ENCODE measurements at regions not wholly inside any gene's neighbourhood (a gene's known extent, or its start where the extent isn't known, plus 50 kb on each side); places are given as distances from the start of the nearest gene placed in this dataset.

DNA sequence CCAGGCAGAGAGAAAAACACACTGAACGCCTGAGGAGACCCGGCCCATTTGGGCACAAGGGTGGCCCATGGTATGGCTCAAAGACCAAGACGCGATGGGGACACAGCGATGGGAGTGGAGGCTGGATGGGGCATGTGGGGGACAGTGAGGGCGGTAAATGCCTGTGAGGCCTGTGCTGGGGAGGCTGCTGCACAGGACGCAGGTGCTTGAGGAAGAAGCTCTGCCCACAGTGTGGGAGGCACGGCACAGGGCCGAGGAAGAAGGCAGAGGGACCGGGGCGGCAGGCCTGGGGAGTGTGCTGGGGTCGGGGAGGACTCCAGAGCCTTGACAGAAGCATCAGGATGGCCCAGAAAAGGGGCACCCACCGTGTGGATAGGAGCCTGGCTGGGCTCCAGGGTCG lies 75.9 kb upstream of the WNT11 start:
- Histone ChIP-seq H3K14ac (ENCODE audit: insufficient read depth, low read length) (peak overlapping the region; percentile 28; the same call in 1 of the 2 replicates), H2BK5ac (ENCODE audit: insufficient read length, low read length) (no peak overlapping the region), H3K4me1 (ENCODE audit: insufficient read depth, low read length) (peaks cover 2% of the 10 kb centered on the region; the same call in 1 of the 2 replicates), H3K23me2 (ENCODE audit: insufficient read length, low read depth, low read length, poor library complexity, severe bottlenecking) (no peaks in the 10 kb centered on the region), H2AFZ (ENCODE audit: low read length) (no peak overlapping the region), H3T11ph (ENCODE audit: low read length) (no peak overlapping the region), H2BK120ac (ENCODE audit: low read depth, low read length, poor library complexity, severe bottlenecking) (no peak overlapping the region), H2BK12ac (ENCODE audit: insufficient read length, low read depth, low read length) (no peak overlapping the region), H3K56ac (ENCODE audit: insufficient read length, low read depth, low read length) (no peak overlapping the region), H2AK5ac (ENCODE audit: insufficient read length, low read length) (no peak overlapping the region), H3K27me3 (ENCODE audit: insufficient read depth, low read length) (no peaks in the 10 kb centered on the region; the same call in 1 of the 2 replicates), H3K27ac (ENCODE audit: insufficient read length, low read depth, low read length) (no peak overlapping the region), H2BK20ac (ENCODE audit: low read depth, low read length, poor library complexity, severe bottlenecking) (no peak overlapping the region), H2BK15ac (ENCODE audit: low read depth, low read length) (no peak overlapping the region), H4K5ac (ENCODE audit: insufficient read length, low read depth, low read length) (no peak overlapping the region), H4K20me1 (ENCODE audit: control insufficient read depth, insufficient read depth, insufficient read length) (no peaks in the 10 kb centered on the region), H4K8ac (replicated peaks; ENCODE audit: insufficient read length, low read depth, low read length) (no peak overlapping the region), H3K9me3 (ENCODE audit: control insufficient read depth, low read depth, low read length) (no peaks in the 10 kb centered on the region), H3K4me2 (ENCODE audit: insufficient read depth, insufficient read length, low read length) (no peak overlapping the region), H3K79me1 (ENCODE audit: insufficient read depth, low read depth, low read length, poor library complexity, severe bottlenecking) (no peaks in the 10 kb centered on the region), H3K23ac (ENCODE audit: insufficient read length, low read depth, low read length) (no peak overlapping the region), H4K91ac (ENCODE audit: insufficient read length, low read depth, low read length) (no peak overlapping the region), H3K18ac (ENCODE audit: insufficient read length, low read depth, low read length) (no peak overlapping the region), H3K4ac (ENCODE audit: low read depth, low read length) (no peak overlapping the region), H3K79me2 (ENCODE audit: insufficient read depth, low read length) (no peaks in the 10 kb centered on the region), H3K9ac (ENCODE audit: extremely low read depth, insufficient read length, low read length) (no peak overlapping the region)
- Mint-ChIP-seq H3K4me3 (no peak overlapping the region; a peak in 1 of 5 replicates), H3K27ac (peak overlapping the region in 1 of 3 experiments; percentile 45; a peak in 1 of 7 replicates), H3K9me3 (no peaks in the 10 kb centered on the region), H3K4me1 (peaks cover 30 to 41% of the 10 kb centered on the region in 2 experiments), H3K36me3 (ENCODE audit: insufficient read depth in 1 of 3, low read depth in 3 of 3) (no peaks in the 10 kb centered on the region), H3K27me3 (ENCODE audit: low read depth) (peaks cover 14% of the 10 kb centered on the region)
- no CpG with 5 or more reads among the region's 14 CpGs for WGBS (ENCODE audit: extremely low coverage, insufficient read length, low lambda C conversion rate)
- TF ChIP-seq CTCF (conservative IDR thresholded peaks at IDR 0.05): no peak
- DNase-seq: no peak

Measured in H9 (cell line).